ENCODE measurements at regions not wholly inside any gene's neighbourhood (a gene's known extent, or its start where the extent isn't known, plus 50 kb on each side); places are given as distances from the start of the nearest gene placed in this dataset.
"Not testable (repeated sequence)": the region's sequence is repeated elsewhere in the genome, so short reads cannot be mapped to it uniquely, and the experiment has no call there.

- DNase-seq (ENCODE audit: low read depth) = no peak
These were observed 144.8 kb upstream of the LAMA2 start for GRCh38 chr6:128738112-128738511.

GRCh38 chr6:128736780-128737179 lies 146.2 kb upstream of the LAMA2 start:
- DNase-seq (ENCODE audit: low read depth) = no peak

GRCh38 chr6:128731249-128732165 lies 151.4 kb upstream of the LAMA2 start:
- DNase-seq (ENCODE audit: low read depth) = peak; percentile 73

GRCh38 chr6:128727500-128727899 lies 155.4 kb upstream of the LAMA2 start:
- no peak for DNase-seq (ENCODE audit: low read depth)

GRCh38 chr6:128725271-128726233 lies 157.4 kb upstream of the LAMA2 start:
- DNase-seq (ENCODE audit: low read depth) = peak; percentile 62

- DNase-seq (ENCODE audit: low read depth) = no peak
These were observed 158.2 kb upstream of the LAMA2 start for GRCh38 chr6:128724738-128725137.

- DNase-seq (ENCODE audit: low read depth) = no peak
These were observed 159.3 kb upstream of the LAMA2 start for GRCh38 chr6:128723667-128724066.

GRCh38 chr6:128720891-128721290 lies 162.0 kb upstream of the LAMA2 start:
- no peak for DNase-seq (ENCODE audit: low read depth)

GRCh38 chr6:128719786-128720185 lies 163.2 kb upstream of the LAMA2 start:
- DNase-seq (ENCODE audit: low read depth) = no peak

- peak; percentile 9 for DNase-seq (ENCODE audit: low read depth)
These were observed 169.5 kb upstream of the LAMA2 start for GRCh38 chr6:128713461-128713860.

- DNase-seq (ENCODE audit: low read depth) = peak; percentile 5
These were observed 170.0 kb upstream of the LAMA2 start for GRCh38 chr6:128712898-128713297.

GRCh38 chr6:128711149-128711548 lies 171.8 kb upstream of the LAMA2 start:
- DNase-seq (ENCODE audit: low read depth) = no peak

- no peak for DNase-seq (ENCODE audit: low read depth)
These were observed 172.6 kb upstream of the LAMA2 start for GRCh38 chr6:128710315-128710714.

GRCh38 chr6:128704601-128705000 lies 178.3 kb upstream of the LAMA2 start:
- no peak for DNase-seq (ENCODE audit: low read depth)

- not testable (repeated sequence) for DNase-seq (ENCODE audit: low read depth)
These were observed 179.1 kb upstream of the LAMA2 start for GRCh38 chr6:128703794-128704193.

- peak; percentile 18 for DNase-seq (ENCODE audit: low read depth)
These were observed 176.6 kb upstream of the PTPRK start for GRCh38 chr6:128696691-128697689.

GRCh38 chr6:128694303-128695009 lies 174.1 kb upstream of the PTPRK start:
- no peak for DNase-seq (ENCODE audit: low read depth)

- no peak for DNase-seq (ENCODE audit: low read depth)
These were observed 169.7 kb upstream of the PTPRK start for GRCh38 chr6:128690063-128690462.

- DNase-seq (ENCODE audit: low read depth) = no peak
These were observed 165.7 kb upstream of the PTPRK start for GRCh38 chr6:128686084-128686483.

- no peak for DNase-seq (ENCODE audit: low read depth)
These were observed 156.1 kb upstream of the PTPRK start for GRCh38 chr6:128676456-128676855.
